ENCODE measurements at regions not wholly inside any gene's neighbourhood (a gene's known extent, or its start where the extent isn't known, plus 50 kb on each side); places are given as distances from the start of the nearest gene placed in this dataset.

DNA sequence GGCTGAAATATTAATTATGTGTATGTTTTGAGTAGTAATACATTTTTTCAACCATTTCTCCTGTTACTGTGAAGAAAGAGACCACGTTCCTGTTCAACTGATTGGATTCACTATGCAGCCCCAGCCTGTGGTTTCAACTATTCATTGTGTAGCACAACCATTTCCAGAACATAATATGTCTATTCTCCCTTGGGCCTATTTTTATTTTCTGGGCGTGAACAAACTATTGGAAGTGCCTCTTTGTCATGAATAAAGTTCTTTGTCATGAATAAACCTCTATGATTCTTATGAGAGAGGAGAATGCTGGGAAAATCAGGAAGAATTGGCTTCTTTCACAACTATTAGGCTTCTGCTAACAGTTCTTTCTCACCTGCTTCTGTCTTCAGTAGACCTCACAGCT, 152.4 kb downstream of the GNAT3 start:
- H2AFZ ChIP-seq, result peak overlapping the region; percentile 78; the same call in 1 of the 2 replicates
- no peaks in the 10 kb centered on the region for H3K27me3 ChIP-seq (ENCODE audit: insufficient read depth)
- DNase-seq (ENCODE audit: low spot score) (no peak), ATAC-seq (no peak)
- H3K4me2 ChIP-seq, result no peak overlapping the region
- H3K4me3 Mint-ChIP-seq, result no peak overlapping the region
- no peaks in the 10 kb centered on the region for H3K36me3 Mint-ChIP-seq (ENCODE audit: low read depth)
- TF ChIP-seq, protein P1, sequence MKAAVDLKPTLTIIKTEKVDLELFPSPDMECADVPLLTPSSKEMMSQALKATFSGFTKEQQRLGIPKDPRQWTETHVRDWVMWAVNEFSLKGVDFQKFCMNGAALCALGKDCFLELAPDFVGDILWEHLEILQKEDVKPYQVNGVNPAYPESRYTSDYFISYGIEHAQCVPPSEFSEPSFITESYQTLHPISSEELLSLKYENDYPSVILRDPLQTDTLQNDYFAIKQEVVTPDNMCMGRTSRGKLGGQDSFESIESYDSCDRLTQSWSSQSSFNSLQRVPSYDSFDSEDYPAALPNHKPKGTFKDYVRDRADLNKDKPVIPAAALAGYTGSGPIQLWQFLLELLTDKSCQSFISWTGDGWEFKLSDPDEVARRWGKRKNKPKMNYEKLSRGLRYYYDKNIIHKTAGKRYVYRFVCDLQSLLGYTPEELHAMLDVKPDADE (IDR thresholded peaks at IDR 0.05), result no peak
- TF ChIP-seq EZH2 (IDR thresholded peaks at IDR 0.05; ENCODE audit: low read depth, unreplicated experiment) (no peak), EZH2phosphoT487 (IDR thresholded peaks at IDR 0.05; ENCODE audit: unreplicated experiment) (no peak), POLR2AphosphoS5 (IDR thresholded peaks at IDR 0.05; ENCODE audit: low read depth) (no peak), ZNF114 (CRISPR knock-in tag; IDR thresholded peaks at IDR 0.05) (no peak)
- no peaks in the 10 kb centered on the region for H3K9me3 Mint-ChIP-seq
- H3K27ac Mint-ChIP-seq, result no peak overlapping the region
- H3K79me2 ChIP-seq (replicated peaks; ENCODE audit: insufficient read depth), result no peaks in the 10 kb centered on the region
- no peaks in the 10 kb centered on the region for H3K4me1 ChIP-seq (ENCODE audit: insufficient read depth)
- H3K9me2 ChIP-seq (ENCODE audit: insufficient read depth), result 0 out of 2 replicates have a peak, but pooled peaks cover 4% of the 10 kb centered on the region
- no peaks in the 10 kb centered on the region for H3F3A ChIP-seq (replicated peaks; ENCODE audit: low read depth)
- H4K20me1 ChIP-seq (replicated peaks; ENCODE audit: insufficient read depth), result no peaks in the 10 kb centered on the region
- no peak overlapping the region for H3K27ac ChIP-seq (ENCODE audit: low read depth)
- H3K27me3 Mint-ChIP-seq (ENCODE audit: insufficient read depth, low read depth, poor library complexity), result no peaks in the 10 kb centered on the region
- H3K4me1 Mint-ChIP-seq, result no peaks in the 10 kb centered on the region
- no peaks in the 10 kb centered on the region for H3K36me3 ChIP-seq (ENCODE audit: insufficient read depth)
- no peak overlapping the region for H3K4me3 ChIP-seq

DNA sequence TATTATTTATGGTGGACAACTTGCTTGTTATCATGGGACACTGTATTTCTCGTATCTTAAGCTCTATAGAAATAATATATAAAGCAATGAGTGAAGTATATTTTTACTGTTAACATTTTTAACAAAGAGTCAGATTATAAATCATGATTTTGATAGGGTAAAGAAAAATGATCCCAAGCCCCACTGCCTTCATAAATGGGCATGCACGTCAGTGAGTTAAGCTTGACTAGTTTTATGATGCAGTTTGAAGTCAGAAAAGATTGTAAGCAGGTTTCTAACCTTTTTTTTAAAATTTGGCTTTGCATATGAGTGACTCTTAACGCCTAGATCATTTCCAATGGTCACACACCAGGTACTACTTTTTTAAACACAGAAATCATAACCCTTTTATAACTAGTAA, 152.8 kb downstream of the GNAT3 start:
- Mint-ChIP-seq H3K36me3 (ENCODE audit: low read depth) (no peaks in the 10 kb centered on the region), H3K9me3 (no peaks in the 10 kb centered on the region), H3K27me3 (ENCODE audit: insufficient read depth, low read depth, poor library complexity) (no peaks in the 10 kb centered on the region), H3K4me3 (no peak overlapping the region), H3K4me1 (no peaks in the 10 kb centered on the region), H3K27ac (no peak overlapping the region)
- H3K36me3 ChIP-seq (ENCODE audit: insufficient read depth), result no peaks in the 10 kb centered on the region
- H3K27ac ChIP-seq (ENCODE audit: low read depth), result no peak overlapping the region
- H3K9me2 ChIP-seq (ENCODE audit: insufficient read depth), result 0 out of 2 replicates have a peak, but pooled peaks cover 4% of the 10 kb centered on the region
- no peaks in the 10 kb centered on the region for H3K4me1 ChIP-seq (ENCODE audit: insufficient read depth)
- no peak for TF ChIP-seq STAT1 (IDR thresholded peaks at IDR 0.05; ENCODE audit: unreplicated experiment)
- DNase-seq (ENCODE audit: low spot score) (no peak), ATAC-seq (no peak)
- 0 out of 2 replicates have a peak overlapping the region, but pooled peaks have one; percentile 78 for H2AFZ ChIP-seq
- no peaks in the 10 kb centered on the region for H3F3A ChIP-seq (replicated peaks; ENCODE audit: low read depth)
- no peaks in the 10 kb centered on the region for H3K27me3 ChIP-seq (ENCODE audit: insufficient read depth)
- H3K79me2 ChIP-seq (replicated peaks; ENCODE audit: insufficient read depth), result no peaks in the 10 kb centered on the region
- H4K20me1 ChIP-seq (replicated peaks; ENCODE audit: insufficient read depth), result no peaks in the 10 kb centered on the region
- H3K4me3 ChIP-seq, result no peak overlapping the region
- H3K4me2 ChIP-seq, result no peak overlapping the region

DNA sequence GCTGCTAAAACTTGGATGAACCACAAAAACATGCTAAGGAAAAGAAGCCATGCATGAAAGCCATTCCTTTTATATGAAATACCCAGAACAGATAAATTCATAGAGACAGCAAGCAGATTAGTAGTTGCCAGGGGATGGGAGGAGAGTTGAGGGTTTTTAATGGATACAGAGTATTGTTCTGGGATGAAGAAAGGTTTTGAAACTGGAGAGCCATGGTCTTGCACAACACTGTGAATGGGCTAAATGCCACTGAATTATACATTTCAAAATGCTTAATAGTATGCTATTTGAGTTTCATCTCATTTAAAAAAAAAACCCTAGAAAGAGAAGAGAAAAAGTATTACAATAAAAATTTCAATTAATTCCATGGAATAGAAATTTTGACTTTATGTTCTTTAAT, 154.3 kb downstream of the GNAT3 start:
- no peak for ATAC-seq
- H3K9me3 Mint-ChIP-seq, result no peaks in the 10 kb centered on the region
- TF ChIP-seq, protein P2, sequence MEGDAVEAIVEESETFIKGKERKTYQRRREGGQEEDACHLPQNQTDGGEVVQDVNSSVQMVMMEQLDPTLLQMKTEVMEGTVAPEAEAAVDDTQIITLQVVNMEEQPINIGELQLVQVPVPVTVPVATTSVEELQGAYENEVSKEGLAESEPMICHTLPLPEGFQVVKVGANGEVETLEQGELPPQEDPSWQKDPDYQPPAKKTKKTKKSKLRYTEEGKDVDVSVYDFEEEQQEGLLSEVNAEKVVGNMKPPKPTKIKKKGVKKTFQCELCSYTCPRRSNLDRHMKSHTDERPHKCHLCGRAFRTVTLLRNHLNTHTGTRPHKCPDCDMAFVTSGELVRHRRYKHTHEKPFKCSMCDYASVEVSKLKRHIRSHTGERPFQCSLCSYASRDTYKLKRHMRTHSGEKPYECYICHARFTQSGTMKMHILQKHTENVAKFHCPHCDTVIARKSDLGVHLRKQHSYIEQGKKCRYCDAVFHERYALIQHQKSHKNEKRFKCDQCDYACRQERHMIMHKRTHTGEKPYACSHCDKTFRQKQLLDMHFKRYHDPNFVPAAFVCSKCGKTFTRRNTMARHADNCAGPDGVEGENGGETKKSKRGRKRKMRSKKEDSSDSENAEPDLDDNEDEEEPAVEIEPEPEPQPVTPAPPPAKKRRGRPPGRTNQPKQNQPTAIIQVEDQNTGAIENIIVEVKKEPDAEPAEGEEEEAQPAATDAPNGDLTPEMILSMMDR (conservative IDR thresholded peaks at IDR 0.05; ENCODE audit: low read depth in 2 of 2), result no peak
- TF ChIP-seq, protein P1 (IDR thresholded peaks at IDR 0.05), result no peak
- TF ChIP-seq EZH2 (IDR thresholded peaks at IDR 0.05; ENCODE audit: low read depth, unreplicated experiment), result no peak
- TF ChIP-seq STAT1 (IDR thresholded peaks at IDR 0.05; ENCODE audit: unreplicated experiment), result no peak
- no peak for TF ChIP-seq POLR2AphosphoS5 (IDR thresholded peaks at IDR 0.05; ENCODE audit: low read depth)
- TF ChIP-seq EZH2phosphoT487 (IDR thresholded peaks at IDR 0.05; ENCODE audit: unreplicated experiment), result no peak
- TF ChIP-seq NANOG (IDR thresholded peaks at IDR 0.05; ENCODE audit: borderline replicate concordance), result no peak
- TF ChIP-seq, protein P3, sequence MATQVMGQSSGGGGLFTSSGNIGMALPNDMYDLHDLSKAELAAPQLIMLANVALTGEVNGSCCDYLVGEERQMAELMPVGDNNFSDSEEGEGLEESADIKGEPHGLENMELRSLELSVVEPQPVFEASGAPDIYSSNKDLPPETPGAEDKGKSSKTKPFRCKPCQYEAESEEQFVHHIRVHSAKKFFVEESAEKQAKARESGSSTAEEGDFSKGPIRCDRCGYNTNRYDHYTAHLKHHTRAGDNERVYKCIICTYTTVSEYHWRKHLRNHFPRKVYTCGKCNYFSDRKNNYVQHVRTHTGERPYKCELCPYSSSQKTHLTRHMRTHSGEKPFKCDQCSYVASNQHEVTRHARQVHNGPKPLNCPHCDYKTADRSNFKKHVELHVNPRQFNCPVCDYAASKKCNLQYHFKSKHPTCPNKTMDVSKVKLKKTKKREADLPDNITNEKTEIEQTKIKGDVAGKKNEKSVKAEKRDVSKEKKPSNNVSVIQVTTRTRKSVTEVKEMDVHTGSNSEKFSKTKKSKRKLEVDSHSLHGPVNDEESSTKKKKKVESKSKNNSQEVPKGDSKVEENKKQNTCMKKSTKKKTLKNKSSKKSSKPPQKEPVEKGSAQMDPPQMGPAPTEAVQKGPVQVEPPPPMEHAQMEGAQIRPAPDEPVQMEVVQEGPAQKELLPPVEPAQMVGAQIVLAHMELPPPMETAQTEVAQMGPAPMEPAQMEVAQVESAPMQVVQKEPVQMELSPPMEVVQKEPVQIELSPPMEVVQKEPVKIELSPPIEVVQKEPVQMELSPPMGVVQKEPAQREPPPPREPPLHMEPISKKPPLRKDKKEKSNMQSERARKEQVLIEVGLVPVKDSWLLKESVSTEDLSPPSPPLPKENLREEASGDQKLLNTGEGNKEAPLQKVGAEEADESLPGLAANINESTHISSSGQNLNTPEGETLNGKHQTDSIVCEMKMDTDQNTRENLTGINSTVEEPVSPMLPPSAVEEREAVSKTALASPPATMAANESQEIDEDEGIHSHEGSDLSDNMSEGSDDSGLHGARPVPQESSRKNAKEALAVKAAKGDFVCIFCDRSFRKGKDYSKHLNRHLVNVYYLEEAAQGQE (IDR thresholded peaks at IDR 0.05; ENCODE audit: unreplicated experiment), result no peak
- TF ChIP-seq ZNF331 (CRISPR knock-in tag; IDR thresholded peaks at IDR 0.05; ENCODE audit: low read depth), result no peak
- no peak for TF ChIP-seq CREB1 (CRISPR knock-in tag; IDR thresholded peaks at IDR 0.05; ENCODE audit: low read depth)

More for the DNA sequence above, 154.3 kb downstream of the GNAT3 start:
- no peak overlapping the region for H3K4me2 ChIP-seq
- no peak overlapping the region for H3K4me3 ChIP-seq
- 0 out of 2 replicates have a peak, but pooled peaks cover 4% of the 10 kb centered on the region for H3K9me2 ChIP-seq (ENCODE audit: insufficient read depth)
- no peaks in the 10 kb centered on the region for H3K79me2 ChIP-seq (replicated peaks; ENCODE audit: insufficient read depth)
- no peaks in the 10 kb centered on the region for H3K4me1 ChIP-seq (ENCODE audit: insufficient read depth)
- H3K36me3 Mint-ChIP-seq (ENCODE audit: low read depth), result no peaks in the 10 kb centered on the region
- H3K27me3 Mint-ChIP-seq (ENCODE audit: insufficient read depth, low read depth, poor library complexity), result peaks cover 2% of the 10 kb centered on the region
- no peak for DNase-seq (ENCODE audit: low spot score)
- H3K36me3 ChIP-seq (ENCODE audit: insufficient read depth), result no peaks in the 10 kb centered on the region
- H2AFZ ChIP-seq, result no peak overlapping the region
- H3K27ac ChIP-seq (ENCODE audit: low read depth), result no peak overlapping the region
- H3K27ac Mint-ChIP-seq, result no peak overlapping the region
- no peak overlapping the region for H3K4me3 Mint-ChIP-seq
- H3F3A ChIP-seq (replicated peaks; ENCODE audit: low read depth), result no peaks in the 10 kb centered on the region
- H3K4me1 Mint-ChIP-seq, result no peaks in the 10 kb centered on the region
- H3K27me3 ChIP-seq (ENCODE audit: insufficient read depth), result no peaks in the 10 kb centered on the region
- H4K20me1 ChIP-seq (replicated peaks; ENCODE audit: insufficient read depth), result no peaks in the 10 kb centered on the region

Data from GM23338 (cell line).